ENCODE measurements at regions not wholly inside any gene's neighbourhood (a gene's known extent, or its start where the extent isn't known, plus 50 kb on each side); places are given as distances from the start of the nearest gene placed in this dataset.

- intact Hi-C loops (cut with DNase I): no loop called here
These were observed 492.1 kb downstream of the LMO4 start for GRCh38 chr1:87820668-87821334.

GRCh38 chr1:87821335-87821697, 492.6 kb downstream of the LMO4 start:
- H3K9me3 ChIP-seq (ENCODE audit: control insufficient read depth, low read length): no peaks in the 10 kb centered on the region
- no peak overlapping the region for H3K27ac ChIP-seq (ENCODE audit: low read depth in 1 of 2, low read length in 2 of 2)
- no peak for DNase-seq
- 99% methylated on average over 5 of the region's 5 CpGs for WGBS, 2 donors
- no peak overlapping the region for H3K4me3 ChIP-seq (ENCODE audit: low read length in 2 of 2)
- intact Hi-C loops (cut with DNase I): no loop called here
- peaks cover 0 to 2% of the 10 kb centered on the region in 2 donors for H3K4me1 ChIP-seq (ENCODE audit: control insufficient read depth in 1 of 2, insufficient read depth in 2 of 2, low read length in 2 of 2)
- H3K36me3 ChIP-seq (ENCODE audit: control insufficient read depth in 1 of 2, insufficient read depth in 2 of 2, low read length in 1 of 2): no peaks in the 10 kb centered on the region
- ATAC-seq (ENCODE audit: low FRiP score): no peak
- no peaks in the 10 kb centered on the region for H3K27me3 ChIP-seq (ENCODE audit: control insufficient read depth in 1 of 2, insufficient read depth in 2 of 2, low read length in 1 of 2)

More at GRCh38 chr1:87820668-87821334, 492.1 kb downstream of the LMO4 start:
- H3K27me3 ChIP-seq (ENCODE audit: control insufficient read depth in 1 of 2, insufficient read depth in 2 of 2, low read length in 1 of 2): no peaks in the 10 kb centered on the region
- peaks cover 0 to 2% of the 10 kb centered on the region in 2 donors for H3K4me1 ChIP-seq (ENCODE audit: control insufficient read depth in 1 of 2, insufficient read depth in 2 of 2, low read length in 2 of 2)
- no peaks in the 10 kb centered on the region for H3K9me3 ChIP-seq (ENCODE audit: control insufficient read depth, low read length)
- H3K36me3 ChIP-seq (ENCODE audit: control insufficient read depth in 1 of 2, insufficient read depth in 2 of 2, low read length in 1 of 2): no peaks in the 10 kb centered on the region
- no peak overlapping the region for H3K4me3 ChIP-seq (ENCODE audit: low read length in 2 of 2)
- H3K27ac ChIP-seq (ENCODE audit: low read depth in 1 of 2, low read length in 2 of 2): no peak overlapping the region
- 28 to 32% methylated on average over 8 of the region's 8 CpGs for WGBS, 2 donors
- no peak for DNase-seq
- ATAC-seq (ENCODE audit: low FRiP score): no peak

GRCh38 chr1:87826681-87827251, 498.1 kb downstream of the LMO4 start:
- Histone ChIP-seq H3K9me3 (ENCODE audit: control insufficient read depth, low read length) (no peaks in the 10 kb centered on the region), H3K4me3 (ENCODE audit: low read length in 2 of 2) (no peak overlapping the region), H3K27ac (ENCODE audit: low read depth in 1 of 2, low read length in 2 of 2) (no peak overlapping the region), H3K4me1 (ENCODE audit: control insufficient read depth in 1 of 2, insufficient read depth in 2 of 2, low read length in 2 of 2) (no peaks in the 10 kb centered on the region), H3K36me3 (ENCODE audit: control insufficient read depth in 1 of 2, insufficient read depth in 2 of 2, low read length in 1 of 2) (no peaks in the 10 kb centered on the region), H3K27me3 (ENCODE audit: control insufficient read depth in 1 of 2, insufficient read depth in 2 of 2, low read length in 1 of 2) (no peaks in the 10 kb centered on the region)
- 25 to 32% methylated on average over 7 of the region's 7 CpGs for WGBS, 2 donors
- ATAC-seq (ENCODE audit: low FRiP score) (peak; percentile 88), DNase-seq (peak in 1 of 2 donors; percentile 66)
- intact Hi-C loops (cut with DNase I): no loop called here

GRCh38 chr1:87829360-87829759, 500.7 kb downstream of the LMO4 start:
- no peaks in the 10 kb centered on the region for H3K9me3 ChIP-seq (ENCODE audit: control insufficient read depth, low read length)
- intact Hi-C loops (cut with DNase I): no loop called here
- no peaks in the 10 kb centered on the region for H3K4me1 ChIP-seq (ENCODE audit: control insufficient read depth in 1 of 2, insufficient read depth in 2 of 2, low read length in 2 of 2)
- no peak overlapping the region for H3K4me3 ChIP-seq (ENCODE audit: low read length in 2 of 2)
- WGBS, 2 donors: 97 to 100% methylated on average over 4 of the region's 4 CpGs
- no peaks in the 10 kb centered on the region for H3K36me3 ChIP-seq (ENCODE audit: control insufficient read depth in 1 of 2, insufficient read depth in 2 of 2, low read length in 1 of 2)
- ATAC-seq (ENCODE audit: low FRiP score): no peak
- H3K27ac ChIP-seq (ENCODE audit: low read depth in 1 of 2, low read length in 2 of 2): no peak overlapping the region
- H3K27me3 ChIP-seq (ENCODE audit: control insufficient read depth in 1 of 2, insufficient read depth in 2 of 2, low read length in 1 of 2): no peaks in the 10 kb centered on the region
- DNase-seq: no peak

- Histone ChIP-seq H3K9me3 (ENCODE audit: control insufficient read depth, low read length) (no peaks in the 10 kb centered on the region), H3K4me3 (ENCODE audit: low read length in 2 of 2) (no peak overlapping the region), H3K27me3 (ENCODE audit: control insufficient read depth in 1 of 2, insufficient read depth in 2 of 2, low read length in 1 of 2) (no peaks in the 10 kb centered on the region), H3K4me1 (ENCODE audit: control insufficient read depth in 1 of 2, insufficient read depth in 2 of 2, low read length in 2 of 2) (no peaks in the 10 kb centered on the region), H3K36me3 (ENCODE audit: control insufficient read depth in 1 of 2, insufficient read depth in 2 of 2, low read length in 1 of 2) (no peaks in the 10 kb centered on the region), H3K27ac (ENCODE audit: low read depth in 1 of 2, low read length in 2 of 2) (no peak overlapping the region)
- WGBS, 2 donors: 72 to 79% methylated on average over 1 of the region's 1 CpG
- ATAC-seq (ENCODE audit: low FRiP score) (no peak), DNase-seq (no peak)
- intact Hi-C loops (cut with DNase I): no loop called here
These were observed 501.8 kb downstream of the LMO4 start for GRCh38 chr1:87830432-87830978.

GRCh38 chr1:87833166-87833565, 504.5 kb downstream of the LMO4 start:
- WGBS, 2 donors: 70 to 72% methylated on average over 5 of the region's 5 CpGs
- intact Hi-C loops (cut with DNase I): no loop called here
- H3K4me3 ChIP-seq (ENCODE audit: low read length in 2 of 2): no peak overlapping the region
- ATAC-seq (ENCODE audit: low FRiP score) (no peak), DNase-seq (no peak)
- no peaks in the 10 kb centered on the region for H3K36me3 ChIP-seq (ENCODE audit: control insufficient read depth in 1 of 2, insufficient read depth in 2 of 2, low read length in 1 of 2)
- H3K9me3 ChIP-seq (ENCODE audit: control insufficient read depth, low read length): no peaks in the 10 kb centered on the region
- no peaks in the 10 kb centered on the region for H3K27me3 ChIP-seq (ENCODE audit: control insufficient read depth in 1 of 2, insufficient read depth in 2 of 2, low read length in 1 of 2)
- no peak overlapping the region for H3K27ac ChIP-seq (ENCODE audit: low read depth in 1 of 2, low read length in 2 of 2)
- no peaks in the 10 kb centered on the region for H3K4me1 ChIP-seq (ENCODE audit: control insufficient read depth in 1 of 2, insufficient read depth in 2 of 2, low read length in 2 of 2)

- no peak overlapping the region for H3K4me3 ChIP-seq (ENCODE audit: low read length in 2 of 2)
- ATAC-seq (ENCODE audit: low FRiP score) (no peak), DNase-seq (no peak)
- H3K27me3 ChIP-seq (ENCODE audit: control insufficient read depth in 1 of 2, insufficient read depth in 2 of 2, low read length in 1 of 2): no peaks in the 10 kb centered on the region
- H3K4me1 ChIP-seq (ENCODE audit: control insufficient read depth in 1 of 2, insufficient read depth in 2 of 2, low read length in 2 of 2): no peaks in the 10 kb centered on the region
- no peak overlapping the region for H3K27ac ChIP-seq (ENCODE audit: low read depth in 1 of 2, low read length in 2 of 2)
- intact Hi-C loops (cut with DNase I): no loop called here
- H3K9me3 ChIP-seq (ENCODE audit: control insufficient read depth, low read length): no peaks in the 10 kb centered on the region
- 95 to 96% methylated on average over 4 of the region's 4 CpGs for WGBS, 2 donors
- H3K36me3 ChIP-seq (ENCODE audit: control insufficient read depth in 1 of 2, insufficient read depth in 2 of 2, low read length in 1 of 2): no peaks in the 10 kb centered on the region
These were observed 505.5 kb downstream of the LMO4 start for GRCh38 chr1:87834151-87834550.

GRCh38 chr1:87834941-87835340, 506.3 kb downstream of the LMO4 start:
- WGBS, 2 donors: 94 to 95% methylated on average over 8 of the region's 8 CpGs
- no peak for ATAC-seq (ENCODE audit: low FRiP score)
- Histone ChIP-seq H3K27me3 (ENCODE audit: control insufficient read depth in 1 of 2, insufficient read depth in 2 of 2, low read length in 1 of 2) (no peaks in the 10 kb centered on the region), H3K4me1 (ENCODE audit: control insufficient read depth in 1 of 2, insufficient read depth in 2 of 2, low read length in 2 of 2) (no peaks in the 10 kb centered on the region), H3K9me3 (ENCODE audit: control insufficient read depth, low read length) (no peaks in the 10 kb centered on the region), H3K27ac (ENCODE audit: low read depth in 1 of 2, low read length in 2 of 2) (no peak overlapping the region), H3K36me3 (ENCODE audit: control insufficient read depth in 1 of 2, insufficient read depth in 2 of 2, low read length in 1 of 2) (no peaks in the 10 kb centered on the region), H3K4me3 (ENCODE audit: low read length in 2 of 2) (no peak overlapping the region)
- intact Hi-C loops (cut with DNase I): no loop called here
- no peak for DNase-seq

- ATAC-seq (ENCODE audit: low FRiP score) (no peak), DNase-seq (no peak)
- no peak overlapping the region for H3K27ac ChIP-seq (ENCODE audit: low read depth in 1 of 2, low read length in 2 of 2)
- 93 to 94% methylated on average over 3 of the region's 3 CpGs for WGBS, 2 donors
- no peaks in the 10 kb centered on the region for H3K27me3 ChIP-seq (ENCODE audit: control insufficient read depth in 1 of 2, insufficient read depth in 2 of 2, low read length in 1 of 2)
- no peaks in the 10 kb centered on the region for H3K9me3 ChIP-seq (ENCODE audit: control insufficient read depth, low read length)
- H3K4me1 ChIP-seq (ENCODE audit: control insufficient read depth in 1 of 2, insufficient read depth in 2 of 2, low read length in 2 of 2): no peaks in the 10 kb centered on the region
- intact Hi-C loops (cut with DNase I): no loop called here
- H3K36me3 ChIP-seq (ENCODE audit: control insufficient read depth in 1 of 2, insufficient read depth in 2 of 2, low read length in 1 of 2): no peaks in the 10 kb centered on the region
- H3K4me3 ChIP-seq (ENCODE audit: low read length in 2 of 2): no peak overlapping the region
These were observed 512.1 kb downstream of the LMO4 start for GRCh38 chr1:87840767-87841166.

All from aorta (tissue), 5 donors.